Frontal cortex (tissue), 3 donors: ENCODE measurements at regions not wholly inside any gene's neighbourhood (a gene's known extent, or its start where the extent isn't known, plus 50 kb on each side); places are given as distances from the start of the nearest gene placed in this dataset.
"Not testable (repeated sequence)": the region's sequence is repeated elsewhere in the genome, so short reads cannot be mapped to it uniquely, and the experiment has no call there.

ENCODE experiments used
- DNase-seq, 2 donors: peaks; one replicate each; pipeline ENCODE4 v3.0.0; 2012; ENCODE audit warnings: low spot score in 2 of 2
- FAIRE-seq: peaks from 2 replicates; lab custom pipeline; 2012; peaks lifted over from hg19 to GRCh38; lab: Jason Lieb, UNC
- donor health status: control.
- donor health status: control.
- donor health status: control.

DNA sequence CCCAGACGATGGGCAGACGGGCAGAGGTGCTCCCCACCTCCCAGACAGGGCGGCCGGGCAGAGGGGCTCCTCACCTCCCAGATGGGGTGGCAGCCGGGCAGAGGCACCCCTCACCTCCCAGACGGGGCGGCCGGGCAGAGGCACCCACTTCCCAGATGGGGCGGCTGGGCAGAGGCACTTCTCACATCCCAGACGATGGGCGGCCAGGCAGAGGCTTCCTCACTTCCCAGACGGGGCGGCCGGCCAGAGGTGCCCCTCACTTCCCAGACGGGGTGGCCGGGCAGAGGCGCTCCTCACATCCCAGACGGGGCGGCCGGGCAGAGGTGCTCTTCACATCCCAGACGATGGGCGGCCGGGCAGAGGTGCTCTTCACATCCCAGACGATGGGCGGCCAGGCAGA, 96.6 kb downstream of the ABCC12 start:
- DNase-seq, FAIRE-seq: not testable (repeated sequence)

- no peak for DNase-seq
Measured at GRCh38 chr16:48057048-48057447, 98.7 kb downstream of the ABCC12 start.

DNA sequence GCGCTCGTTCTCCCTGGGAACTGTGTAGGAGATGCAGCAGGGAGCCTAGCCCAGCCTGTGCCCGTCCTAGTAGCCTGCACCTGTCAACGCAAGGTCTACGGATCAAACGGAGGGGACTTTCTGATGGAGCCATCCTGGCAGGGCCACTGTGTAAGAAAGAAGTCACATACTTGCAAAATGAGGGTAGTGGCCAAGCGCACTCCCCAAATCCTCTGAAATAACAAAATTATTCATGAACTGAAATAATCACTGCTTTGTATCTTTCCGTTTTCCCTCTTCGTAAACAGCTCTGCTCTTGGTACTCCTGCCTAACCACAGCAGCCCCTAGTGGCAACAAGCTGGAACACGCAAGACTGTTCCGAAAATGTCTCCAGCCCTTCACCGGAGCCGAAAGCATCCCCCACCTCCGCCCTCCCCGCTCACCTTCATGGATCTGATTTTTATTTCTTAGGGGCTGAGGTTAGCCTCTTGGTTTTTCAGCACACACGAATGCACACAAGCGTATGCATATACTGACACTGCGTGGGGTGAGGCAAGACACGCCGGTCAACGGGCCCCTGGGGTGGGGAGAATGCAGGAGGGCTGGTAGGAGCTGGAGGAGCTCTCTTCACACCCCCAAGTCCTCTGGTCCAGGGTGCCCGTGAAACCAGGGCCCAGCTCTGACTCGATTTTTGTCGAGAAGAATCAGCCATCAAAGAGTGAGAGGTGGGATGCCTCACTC, 100.8 kb downstream of the ABCC12 start:
- FAIRE-seq, result no peak

More at GRCh38 chr16:48057048-48057447, 98.7 kb downstream of the ABCC12 start:
- FAIRE-seq, result no peak

DNA sequence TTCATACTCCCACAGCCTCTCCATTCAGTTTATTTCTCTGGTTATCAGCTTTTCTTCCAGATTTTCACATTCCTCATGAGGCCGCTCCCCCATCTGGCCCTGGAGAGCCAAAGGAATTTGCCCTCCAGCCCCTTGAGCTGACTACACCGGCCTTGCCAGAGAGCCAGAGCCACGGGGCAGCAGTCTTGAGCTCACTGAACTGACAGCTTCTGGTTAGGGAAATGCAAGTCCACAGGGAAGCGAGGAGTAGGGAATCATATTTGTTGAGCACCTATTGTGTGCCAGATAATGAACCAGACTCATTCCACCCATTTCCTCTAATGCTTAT, 102.4 kb downstream of the ABCC12 start:
- no peak for DNase-seq
- FAIRE-seq, result no peak

More for the DNA sequence above, 100.8 kb downstream of the ABCC12 start:
- peak; percentile 47 to 51 for DNase-seq

DNA sequence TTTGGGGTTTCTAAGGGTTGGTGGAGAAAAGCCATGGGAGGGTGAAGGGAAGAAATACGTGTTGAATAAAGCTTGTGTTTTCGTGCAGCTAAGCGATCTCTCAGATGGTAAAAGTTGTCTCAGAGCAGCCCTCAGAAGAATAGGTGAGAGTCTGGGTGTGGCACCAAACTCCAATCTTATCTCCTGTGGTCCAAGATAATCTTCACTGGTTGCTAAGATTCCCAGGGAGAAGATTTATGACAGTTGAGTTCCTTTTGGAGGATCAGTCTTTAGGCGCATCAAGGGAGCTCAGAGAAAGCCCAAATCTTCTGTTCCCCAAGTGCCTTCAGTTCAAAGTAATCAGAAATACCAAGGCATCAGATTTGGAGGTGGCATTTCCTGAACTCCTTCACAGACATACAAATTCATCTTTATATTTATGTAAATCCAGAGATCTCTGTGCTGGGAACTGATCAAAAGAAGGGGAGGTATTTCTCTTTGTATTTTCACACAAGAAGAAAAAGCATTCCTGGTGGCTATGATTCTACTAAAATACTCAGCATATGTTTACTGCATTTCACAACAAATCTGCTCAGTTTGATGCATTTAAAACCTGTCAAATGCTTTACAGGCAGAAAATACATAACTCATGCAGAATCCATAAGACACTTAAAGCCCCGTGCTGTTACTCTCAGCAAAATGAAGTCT, 102.9 kb downstream of the ABCC12 start:
- DNase-seq, result no peak

GRCh38 chr16:48050871-48051270, 104.9 kb downstream of the ABCC12 start:
- no peak for FAIRE-seq
- no peak for DNase-seq

More for the DNA sequence above, 102.9 kb downstream of the ABCC12 start:
- FAIRE-seq, result no peak

DNA sequence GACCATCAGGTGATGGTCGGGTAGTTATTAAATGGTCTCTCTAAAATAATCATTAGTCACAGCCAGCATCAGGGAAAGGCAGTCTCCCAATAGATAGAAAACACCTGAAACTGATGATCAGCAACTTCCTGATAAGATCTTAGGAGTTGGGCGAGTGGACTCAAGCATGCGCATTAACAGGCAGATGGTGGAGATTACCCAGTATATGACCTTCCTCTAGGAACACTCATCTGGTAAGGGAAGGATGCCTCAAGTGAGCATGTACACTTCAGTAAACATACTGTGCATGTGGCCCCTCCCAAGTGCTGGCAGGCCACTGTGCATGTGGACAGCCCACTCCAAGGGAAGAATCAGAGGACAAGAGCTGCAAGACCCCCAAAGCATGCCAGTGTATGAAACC, 105.9 kb downstream of the ABCC12 start:
- DNase-seq (no peak), FAIRE-seq (no peak)

- no peak for DNase-seq
- no peak for FAIRE-seq
Measured at GRCh38 chr16:48047720-48048119, 108.1 kb downstream of the ABCC12 start.

DNA sequence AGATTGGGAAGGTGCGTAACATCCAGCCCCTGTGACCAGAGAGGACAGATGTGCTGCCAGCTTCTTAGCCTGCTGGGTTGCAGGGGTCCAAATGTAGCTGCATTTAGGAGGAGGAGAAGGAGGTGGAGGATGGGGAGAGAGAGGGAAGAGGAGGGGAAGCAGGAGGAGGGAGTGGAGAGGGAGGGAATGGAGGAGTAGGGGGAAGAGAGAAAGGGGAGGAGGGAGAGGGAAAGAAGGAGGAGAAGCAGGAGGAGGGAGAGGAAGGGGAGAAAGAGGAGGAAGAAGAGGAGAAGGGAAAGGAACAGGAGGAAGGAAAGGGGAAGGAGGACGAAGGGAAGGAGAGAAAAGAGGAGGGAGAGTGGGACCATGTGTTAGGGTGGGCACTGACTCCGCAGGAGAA, 108.6 kb downstream of the ABCC12 start:
- FAIRE-seq (no peak), DNase-seq (no peak)

GRCh38 chr16:48044117-48044516, 111.7 kb downstream of the ABCC12 start:
- DNase-seq (no peak), FAIRE-seq (no peak)

GRCh38 chr16:48041981-48042421, 113.8 kb downstream of the ABCC12 start:
- DNase-seq (no peak), FAIRE-seq (no peak)

DNA sequence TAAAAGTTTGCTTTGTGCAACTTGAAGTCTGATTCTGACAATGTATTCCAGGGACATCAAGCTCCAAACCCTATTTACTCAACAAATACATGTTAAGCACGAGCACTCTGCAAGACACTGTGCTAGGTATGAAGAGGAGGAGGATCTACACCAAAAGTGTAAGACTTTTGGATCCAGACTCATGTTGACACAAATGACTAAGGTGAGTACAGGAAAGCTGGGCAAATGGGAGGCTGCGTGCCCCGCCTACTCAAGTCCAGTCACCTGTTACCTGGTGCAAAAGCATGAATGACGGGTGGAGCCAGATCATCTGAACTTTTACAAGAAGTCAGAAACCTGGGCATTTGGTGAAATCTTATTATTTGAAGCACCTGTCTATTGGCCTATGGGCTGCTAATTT, 120.7 kb downstream of the ABCC12 start:
- no peak for FAIRE-seq

DNA sequence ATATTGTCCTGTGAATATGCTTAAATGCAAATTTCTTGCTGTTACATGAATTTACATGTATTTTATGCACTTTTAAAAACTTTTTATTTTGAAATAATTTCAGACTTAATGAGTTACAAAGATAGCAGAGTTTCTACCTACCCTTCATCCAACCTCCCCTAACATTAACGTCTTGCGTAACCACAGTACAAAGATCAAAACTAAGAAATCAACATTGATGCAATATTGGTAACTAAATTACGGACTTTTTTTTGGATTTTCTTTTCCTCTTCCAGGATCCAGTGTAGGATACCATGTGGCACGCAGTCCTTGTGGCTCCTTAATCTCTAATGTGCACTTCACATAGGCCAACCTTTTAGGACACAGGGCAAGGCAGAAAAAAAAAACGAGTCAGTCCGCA, 124.9 kb downstream of the ABCC12 start:
- DNase-seq (no peak), FAIRE-seq (no peak)

More for the DNA sequence above, 120.7 kb downstream of the ABCC12 start:
- DNase-seq, result no peak

- no peak for FAIRE-seq
- DNase-seq, result no peak
Measured at GRCh38 chr16:48029768-48030167, 126.0 kb downstream of the ABCC12 start.

DNA sequence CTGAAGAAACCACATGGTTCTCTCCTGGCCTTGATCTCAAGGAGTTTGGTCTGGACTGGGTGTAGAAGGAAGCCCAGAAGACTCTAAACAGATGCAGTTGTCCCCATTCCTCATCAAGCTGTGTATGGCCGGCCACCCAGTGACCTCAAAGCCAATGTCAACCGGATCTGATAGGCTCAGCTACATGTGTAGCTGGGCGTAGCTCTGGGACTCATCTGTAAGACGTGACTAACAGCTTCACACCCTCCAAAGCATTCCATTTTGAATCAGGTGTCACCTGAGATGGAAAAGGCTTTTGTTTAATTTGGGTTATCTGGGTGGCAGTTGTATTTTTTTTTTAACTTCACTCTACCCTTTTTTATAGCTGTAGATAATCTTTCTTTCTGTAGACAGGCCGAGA, 130.4 kb downstream of the ABCC12 start:
- no peak for FAIRE-seq
- DNase-seq, result no peak

DNA sequence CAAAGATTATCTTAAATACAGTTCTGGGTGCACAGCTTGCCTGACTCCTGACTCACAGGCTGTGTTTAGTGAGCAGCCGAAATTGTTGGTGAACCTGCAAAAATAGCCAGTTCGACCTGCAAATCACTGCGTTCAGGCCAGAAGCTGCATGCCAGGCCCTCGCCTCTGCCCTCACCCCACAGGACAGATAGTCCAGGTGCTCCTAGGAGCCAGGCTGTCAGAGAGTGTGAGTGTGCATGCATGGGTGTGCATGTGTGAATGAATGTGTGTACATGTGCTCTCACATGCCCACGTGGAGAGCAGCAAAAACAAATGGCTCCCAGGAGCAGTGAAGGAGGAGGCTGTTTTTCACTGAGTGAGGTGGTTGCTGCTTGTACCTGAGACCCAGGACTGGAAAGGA, 131.8 kb downstream of the ABCC12 start:
- DNase-seq (no peak), FAIRE-seq (no peak)

- no peak for DNase-seq
- FAIRE-seq, result no peak
Measured at GRCh38 chr16:48022496-48022895, 133.3 kb downstream of the ABCC12 start.

GRCh38 chr16:48020617-48021016, 135.2 kb downstream of the ABCC12 start:
- DNase-seq, FAIRE-seq: not testable (repeated sequence)

DNA sequence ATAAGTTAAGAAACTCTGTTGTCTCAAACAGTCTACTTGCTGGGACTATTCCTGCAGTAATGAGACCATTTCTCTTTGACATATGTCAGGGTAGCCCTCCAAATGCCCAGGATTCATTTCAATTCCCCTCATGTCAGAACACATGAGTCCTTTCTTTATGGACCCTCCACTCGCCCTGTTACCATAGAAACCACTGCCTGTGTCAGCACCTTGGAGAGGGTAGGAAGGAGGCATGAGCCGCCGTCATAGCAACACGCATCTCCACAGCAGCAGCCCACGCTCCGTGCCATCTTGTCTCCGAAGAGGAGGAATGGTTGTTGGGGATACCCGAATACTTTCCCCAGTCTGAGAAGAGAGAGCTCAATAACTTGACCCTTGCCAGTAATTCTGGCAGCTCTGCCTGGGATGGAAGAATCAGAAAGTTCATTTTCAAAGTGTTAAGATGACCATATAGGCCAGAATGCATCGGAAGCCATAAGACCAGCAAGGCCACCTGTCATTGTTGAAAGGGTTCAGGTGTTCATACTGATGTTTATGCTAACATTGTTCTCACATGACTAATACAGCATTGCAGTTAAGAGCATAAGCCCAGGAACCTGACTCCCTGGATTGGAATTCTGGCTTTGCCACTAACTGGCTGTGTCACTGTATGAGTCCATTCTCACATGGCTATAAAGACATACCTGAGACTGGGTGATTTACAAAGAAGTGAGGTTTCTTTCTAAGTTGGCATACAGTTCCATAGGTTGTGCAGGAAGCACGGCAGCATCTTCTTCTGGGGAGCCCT, 141.3 kb downstream of the ABCC12 start:
- no peak for DNase-seq
- FAIRE-seq, result no peak

DNA sequence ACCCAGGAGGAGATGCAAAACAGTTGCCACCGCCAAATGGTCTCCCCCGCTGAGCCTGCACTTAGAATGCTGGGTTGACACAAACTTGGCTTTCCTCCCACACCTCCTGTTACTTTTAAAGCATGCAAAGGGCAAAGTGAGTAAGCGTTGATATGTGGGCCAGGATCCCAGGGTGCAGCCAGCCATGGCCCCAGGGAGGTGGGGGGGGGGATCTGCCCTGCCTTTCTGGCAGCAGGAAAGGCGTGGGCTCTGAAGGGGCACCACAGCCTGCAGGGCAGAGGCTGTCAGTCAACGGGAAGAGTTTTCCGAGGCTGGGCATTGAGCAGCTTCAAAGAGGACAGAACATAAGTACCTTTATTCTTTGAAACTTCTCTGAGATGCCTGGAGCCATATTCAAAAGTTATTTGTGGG, 142.3 kb downstream of the ABCC12 start:
- FAIRE-seq (no peak), DNase-seq (no peak)
